ENCODE measurements at regions not wholly inside any gene's neighbourhood (a gene's known extent, or its start where the extent isn't known, plus 50 kb on each side); places are given as distances from the start of the nearest gene placed in this dataset.

GRCh38 chr3:68256635-68257223, 602.3 kb upstream of the SUCLG2 start:
- no peaks in the 10 kb centered on the region for H3K79me1 ChIP-seq (ENCODE audit: low read depth, low read length)
- no peak overlapping the region for H2AFZ ChIP-seq (ENCODE audit: low read length)
- no peak overlapping the region for H2BK12ac ChIP-seq (ENCODE audit: low read length)
- no peak for DNase-seq (ENCODE audit: low spot score)
- no peak overlapping the region for H4K91ac ChIP-seq (ENCODE audit: low read depth, low read length, poor library complexity)
- H3K4me2 ChIP-seq (ENCODE audit: insufficient read depth, low read length, poor library complexity, severe bottlenecking) = no peak overlapping the region
- no peak overlapping the region for H3K27ac ChIP-seq (replicated peaks; ENCODE audit: low read length)
- no peak overlapping the region for H3K9ac ChIP-seq (ENCODE audit: low read depth, low read length, poor library complexity)
- no peaks in the 10 kb centered on the region for H3K36me3 ChIP-seq (replicated peaks in 1 of 2; ENCODE audit: control insufficient read depth in 2 of 2, insufficient read depth in 2 of 2, low read length in 2 of 2)
- no peak overlapping the region for H3K4me3 ChIP-seq (ENCODE audit: low read length in 2 of 2)
- no peak overlapping the region for H3K23ac ChIP-seq (ENCODE audit: low read depth, low read length, poor library complexity)
- H4K8ac ChIP-seq (ENCODE audit: low read depth, low read length) = no peak overlapping the region
- no CpG with 5 or more reads among the region's 3 CpGs for WGBS, 2 donors (ENCODE audit: extremely low coverage in 2 of 2, insufficient read length in 2 of 2, insufficient replicate concordance in 1 of 2)
- no peak overlapping the region for H2BK15ac ChIP-seq (ENCODE audit: low read length)
- H3K18ac ChIP-seq (ENCODE audit: low read length) = no peak overlapping the region
- no peaks in the 10 kb centered on the region for H3K9me3 ChIP-seq (replicated peaks in 1 of 2; ENCODE audit: control insufficient read depth in 2 of 2, insufficient read depth in 1 of 2, low read depth in 1 of 2, low read length in 2 of 2)
- H3K27me3 ChIP-seq (ENCODE audit: control insufficient read depth in 3 of 3, insufficient read depth in 3 of 3, low read depth in 1 of 3, low read length in 3 of 3) = no peaks in the 10 kb centered on the region
- H2BK120ac ChIP-seq (ENCODE audit: low read depth, low read length) = no peak overlapping the region
- H2AK5ac ChIP-seq (ENCODE audit: low read depth, low read length) = no peak overlapping the region
- no peak overlapping the region for H3K4ac ChIP-seq (ENCODE audit: low read length)
- no peak overlapping the region for H2BK5ac ChIP-seq (ENCODE audit: low read length)
- H3K14ac ChIP-seq (ENCODE audit: low read length) = no peak overlapping the region
- H3K4me1 ChIP-seq (ENCODE audit: control insufficient read depth in 2 of 2, insufficient read depth in 1 of 2, low read depth in 1 of 2, low read length in 2 of 2) = no peaks in the 10 kb centered on the region

GRCh38 chr3:68249265-68249664, 594.9 kb upstream of the SUCLG2 start:
- Histone ChIP-seq H3K27ac (replicated peaks; ENCODE audit: low read length) (no peak overlapping the region), H3K36me3 (replicated peaks in 1 of 2; ENCODE audit: control insufficient read depth in 2 of 2, insufficient read depth in 2 of 2, low read length in 2 of 2) (no peaks in the 10 kb centered on the region), H2BK120ac (ENCODE audit: low read depth, low read length) (no peak overlapping the region), H3K18ac (ENCODE audit: low read length) (no peak overlapping the region), H3K4me2 (ENCODE audit: insufficient read depth, low read length, poor library complexity, severe bottlenecking) (no peak overlapping the region), H2AK5ac (ENCODE audit: low read depth, low read length) (no peak overlapping the region), H4K91ac (ENCODE audit: low read depth, low read length, poor library complexity) (no peak overlapping the region), H3K9me3 (replicated peaks in 1 of 2; ENCODE audit: control insufficient read depth in 2 of 2, insufficient read depth in 1 of 2, low read depth in 1 of 2, low read length in 2 of 2) (no peaks in the 10 kb centered on the region), H3K9ac (ENCODE audit: low read depth, low read length, poor library complexity) (no peak overlapping the region), H3K4ac (ENCODE audit: low read length) (no peak overlapping the region), H3K4me3 (ENCODE audit: low read length in 2 of 2) (no peak overlapping the region), H3K23ac (ENCODE audit: low read depth, low read length, poor library complexity) (no peak overlapping the region), H4K8ac (ENCODE audit: low read depth, low read length) (no peak overlapping the region), H2BK15ac (ENCODE audit: low read length) (no peak overlapping the region), H2BK5ac (ENCODE audit: low read length) (no peak overlapping the region), H3K27me3 (ENCODE audit: control insufficient read depth in 3 of 3, insufficient read depth in 3 of 3, low read depth in 1 of 3, low read length in 3 of 3) (no peaks in the 10 kb centered on the region), H2BK12ac (ENCODE audit: low read length) (no peak overlapping the region), H3K4me1 (ENCODE audit: control insufficient read depth in 2 of 2, insufficient read depth in 1 of 2, low read depth in 1 of 2, low read length in 2 of 2) (no peaks in the 10 kb centered on the region), H3K79me1 (ENCODE audit: low read depth, low read length) (no peaks in the 10 kb centered on the region), H2AFZ (ENCODE audit: low read length) (no peak overlapping the region), H3K14ac (ENCODE audit: low read length) (no peak overlapping the region)
- WGBS, 2 donors (ENCODE audit: extremely low coverage in 2 of 2, insufficient read length in 2 of 2, insufficient replicate concordance in 1 of 2) = no CpG with 5 or more reads among the region's 2 CpGs
- DNase-seq (ENCODE audit: low spot score) = no peak

GRCh38 chr3:68242606-68243005, 588.2 kb upstream of the SUCLG2 start:
- Histone ChIP-seq H2AFZ (ENCODE audit: low read length) (no peak overlapping the region), H2BK12ac (ENCODE audit: low read length) (no peak overlapping the region), H3K27ac (replicated peaks; ENCODE audit: low read length) (no peak overlapping the region), H3K14ac (ENCODE audit: low read length) (no peak overlapping the region), H3K27me3 (ENCODE audit: control insufficient read depth in 3 of 3, insufficient read depth in 3 of 3, low read depth in 1 of 3, low read length in 3 of 3) (no peaks in the 10 kb centered on the region), H4K8ac (ENCODE audit: low read depth, low read length) (no peak overlapping the region), H3K18ac (ENCODE audit: low read length) (no peak overlapping the region), H2BK15ac (ENCODE audit: low read length) (no peak overlapping the region), H3K9me3 (replicated peaks in 1 of 2; ENCODE audit: control insufficient read depth in 2 of 2, insufficient read depth in 1 of 2, low read depth in 1 of 2, low read length in 2 of 2) (no peaks in the 10 kb centered on the region), H2AK5ac (ENCODE audit: low read depth, low read length) (no peak overlapping the region), H3K4ac (ENCODE audit: low read length) (no peak overlapping the region), H3K4me1 (ENCODE audit: control insufficient read depth in 2 of 2, insufficient read depth in 1 of 2, low read depth in 1 of 2, low read length in 2 of 2) (peaks cover 0 to 3% of the 10 kb centered on the region in 2 donors), H4K91ac (ENCODE audit: low read depth, low read length, poor library complexity) (no peak overlapping the region), H3K23ac (ENCODE audit: low read depth, low read length, poor library complexity) (no peak overlapping the region), H3K79me1 (ENCODE audit: low read depth, low read length) (no peaks in the 10 kb centered on the region), H3K4me3 (ENCODE audit: low read length in 2 of 2) (no peak overlapping the region), H3K9ac (ENCODE audit: low read depth, low read length, poor library complexity) (no peak overlapping the region), H2BK5ac (ENCODE audit: low read length) (no peak overlapping the region), H3K36me3 (replicated peaks in 1 of 2; ENCODE audit: control insufficient read depth in 2 of 2, insufficient read depth in 2 of 2, low read length in 2 of 2) (no peaks in the 10 kb centered on the region), H2BK120ac (ENCODE audit: low read depth, low read length) (no peak overlapping the region), H3K4me2 (ENCODE audit: insufficient read depth, low read length, poor library complexity, severe bottlenecking) (no peak overlapping the region)
- no peak for DNase-seq (ENCODE audit: low spot score)
- WGBS, 2 donors (ENCODE audit: extremely low coverage in 2 of 2, insufficient read length in 2 of 2, insufficient replicate concordance in 1 of 2) = no CpG with 5 or more reads among the region's 1 CpG

- H3K4me2 ChIP-seq (ENCODE audit: insufficient read depth, low read length, poor library complexity, severe bottlenecking) = peak overlapping the region; percentile 11
- H3K9me3 ChIP-seq (replicated peaks in 1 of 2; ENCODE audit: control insufficient read depth in 2 of 2, insufficient read depth in 1 of 2, low read depth in 1 of 2, low read length in 2 of 2) = no peaks in the 10 kb centered on the region
- no peak overlapping the region for H3K4ac ChIP-seq (ENCODE audit: low read length)
- no peak overlapping the region for H3K4me3 ChIP-seq (ENCODE audit: low read length in 2 of 2)
- H3K27me3 ChIP-seq (ENCODE audit: control insufficient read depth in 3 of 3, insufficient read depth in 3 of 3, low read depth in 1 of 3, low read length in 3 of 3) = no peaks in the 10 kb centered on the region
- DNase-seq (ENCODE audit: low spot score) = peak; percentile 5
- H3K79me1 ChIP-seq (ENCODE audit: low read depth, low read length) = no peaks in the 10 kb centered on the region
- H3K14ac ChIP-seq (ENCODE audit: low read length) = no peak overlapping the region
- H2BK120ac ChIP-seq (ENCODE audit: low read depth, low read length) = no peak overlapping the region
- no peak overlapping the region for H2AFZ ChIP-seq (ENCODE audit: low read length)
- no peak overlapping the region for H4K91ac ChIP-seq (ENCODE audit: low read depth, low read length, poor library complexity)
- H3K9ac ChIP-seq (ENCODE audit: low read depth, low read length, poor library complexity) = no peak overlapping the region
- H3K23ac ChIP-seq (ENCODE audit: low read depth, low read length, poor library complexity) = no peak overlapping the region
- H2BK5ac ChIP-seq (ENCODE audit: low read length) = no peak overlapping the region
- H4K8ac ChIP-seq (ENCODE audit: low read depth, low read length) = no peak overlapping the region
- no peak overlapping the region for H2AK5ac ChIP-seq (ENCODE audit: low read depth, low read length)
- no peaks in the 10 kb centered on the region for H3K36me3 ChIP-seq (replicated peaks in 1 of 2; ENCODE audit: control insufficient read depth in 2 of 2, insufficient read depth in 2 of 2, low read length in 2 of 2)
- H3K27ac ChIP-seq (replicated peaks; ENCODE audit: low read length) = no peak overlapping the region
- H2BK15ac ChIP-seq (ENCODE audit: low read length) = no peak overlapping the region
- no CpG with 5 or more reads among the region's 1 CpG for WGBS, 2 donors (ENCODE audit: extremely low coverage in 2 of 2, insufficient read length in 2 of 2, insufficient replicate concordance in 1 of 2)
- no peak overlapping the region for H2BK12ac ChIP-seq (ENCODE audit: low read length)
- H3K4me1 ChIP-seq (ENCODE audit: control insufficient read depth in 2 of 2, insufficient read depth in 1 of 2, low read depth in 1 of 2, low read length in 2 of 2) = peaks cover 0 to 3% of the 10 kb centered on the region in 2 donors
- H3K18ac ChIP-seq (ENCODE audit: low read length) = no peak overlapping the region
These were observed 585.1 kb upstream of the SUCLG2 start for GRCh38 chr3:68239542-68239941.

All from neuronal stem cell (in vitro differentiated cells).